ENCODE measurements at regions not wholly inside any gene's neighbourhood (a gene's known extent, or its start where the extent isn't known, plus 50 kb on each side); places are given as distances from the start of the nearest gene placed in this dataset.

GRCh38 chr1:234980291-234980644 lies 148.4 kb downstream of the TOMM20 start:
- Histone ChIP-seq H3K36me3 (ENCODE audit: control insufficient read depth in 4 of 4, insufficient read depth in 4 of 4, low read length in 3 of 4) (no peaks in the 10 kb centered on the region), H3K27ac (ENCODE audit: insufficient read depth in 1 of 2, low read depth in 1 of 2, low read length in 2 of 2, poor library complexity in 1 of 2, severe bottlenecking in 2 of 2) (peak overlapping the region; percentile 94 to 98), H3K9me3 (ENCODE audit: control extremely low read depth in 1 of 5, control insufficient read depth in 4 of 5, insufficient read depth in 2 of 5, low read depth in 1 of 5, low read length in 4 of 5) (peaks cover 0 to 2% (median 0%) of the 10 kb centered on the region in 5 experiments), H3K27me3 (replicated peaks in 2 of 5; ENCODE audit: control insufficient read depth in 4 of 5, insufficient read depth in 5 of 5, low read length in 4 of 5) (no peaks in the 10 kb centered on the region), H3K4me3 (ENCODE audit: control insufficient read depth in 1 of 7, extremely low read depth in 1 of 7, insufficient read depth in 4 of 7, low read depth in 2 of 7, low read length in 6 of 7) (peak overlapping the region in 4 of 7 experiments; percentile 1 to 52 (median 26)), H3K4me1 (ENCODE audit: control extremely low read depth in 1 of 4, control insufficient read depth in 4 of 4, insufficient read depth in 4 of 4, low read length in 3 of 4) (peaks cover 47 to 96% (median 82%) of the 10 kb centered on the region in 4 experiments)
- ChIA-PET POLR2A (interaction anchor here (0.7 to 4.1 kb wide), 14 partner anchors 9 to 370 kb away, joined by 3 to 27 read pairs (median 4); partner anchors contain the start of gene IRF2BP2), CTCF (interaction anchor here (0.8 to 8.2 kb wide), 19 partner anchors 8 to 481 kb away, joined by 3 to 69 read pairs (median 4); no protein-coding TSS in a partner anchor)
- peak in 2 of 3 donors; percentile 61 to 85 for DNase-seq
- 66% methylated on average over 4 of the region's 6 CpGs for WGBS (ENCODE audit: insufficient coverage)

GRCh38 chr1:234979296-234980279 lies 149.0 kb downstream of the TOMM20 start:
- Histone ChIP-seq H3K4me1 (ENCODE audit: control extremely low read depth in 1 of 4, control insufficient read depth in 4 of 4, insufficient read depth in 4 of 4, low read length in 3 of 4) (peaks cover 45 to 96% (median 82%) of the 10 kb centered on the region in 4 experiments), H3K36me3 (ENCODE audit: control insufficient read depth in 4 of 4, insufficient read depth in 4 of 4, low read length in 3 of 4) (no peaks in the 10 kb centered on the region), H3K27me3 (replicated peaks in 2 of 5; ENCODE audit: control insufficient read depth in 4 of 5, insufficient read depth in 5 of 5, low read length in 4 of 5) (no peaks in the 10 kb centered on the region), H3K27ac (ENCODE audit: insufficient read depth in 1 of 2, low read depth in 1 of 2, low read length in 2 of 2, poor library complexity in 1 of 2, severe bottlenecking in 2 of 2) (peak overlapping the region; percentile 94 to 98), H3K9me3 (ENCODE audit: control extremely low read depth in 1 of 5, control insufficient read depth in 4 of 5, insufficient read depth in 2 of 5, low read depth in 1 of 5, low read length in 4 of 5) (peaks cover 0 to 2% (median 0%) of the 10 kb centered on the region in 5 experiments), H3K4me3 (ENCODE audit: control insufficient read depth in 1 of 7, extremely low read depth in 1 of 7, insufficient read depth in 4 of 7, low read depth in 2 of 7, low read length in 6 of 7) (peak overlapping the region in 3 of 7 experiments; percentile 11 to 52 (median 40))
- ChIA-PET CTCF (interaction anchor here (0.6 to 8.2 kb wide), 27 partner anchors 7 to 480 kb away, joined by 3 to 69 read pairs (median 3); no protein-coding TSS in a partner anchor), POLR2A (interaction anchor here (0.5 to 4.1 kb wide), 14 partner anchors 8 to 546 kb away, joined by 3 to 27 read pairs (median 3); partner anchors contain the start of gene IRF2BP2)
- 55% methylated on average over 10 of the region's 15 CpGs for WGBS (ENCODE audit: insufficient coverage)
- peak in 1 of 3 donors; percentile 53 for DNase-seq

GRCh38 chr1:234978397-234979295 lies 150.0 kb downstream of the TOMM20 start:
- Histone ChIP-seq H3K4me1 (ENCODE audit: control extremely low read depth in 1 of 4, control insufficient read depth in 4 of 4, insufficient read depth in 4 of 4, low read length in 3 of 4) (peaks cover 42 to 97% (median 83%) of the 10 kb centered on the region in 4 experiments), H3K4me3 (ENCODE audit: control insufficient read depth in 1 of 7, extremely low read depth in 1 of 7, insufficient read depth in 4 of 7, low read depth in 2 of 7, low read length in 6 of 7) (peak overlapping the region in 2 of 7 experiments; percentile 8 to 41), H3K27ac (ENCODE audit: insufficient read depth in 1 of 2, low read depth in 1 of 2, low read length in 2 of 2, poor library complexity in 1 of 2, severe bottlenecking in 2 of 2) (peak overlapping the region; percentile 94 to 98), H3K27me3 (replicated peaks in 2 of 5; ENCODE audit: control insufficient read depth in 4 of 5, insufficient read depth in 5 of 5, low read length in 4 of 5) (no peaks in the 10 kb centered on the region), H3K36me3 (ENCODE audit: control insufficient read depth in 4 of 4, insufficient read depth in 4 of 4, low read length in 3 of 4) (no peaks in the 10 kb centered on the region), H3K9me3 (ENCODE audit: control extremely low read depth in 1 of 5, control insufficient read depth in 4 of 5, insufficient read depth in 2 of 5, low read depth in 1 of 5, low read length in 4 of 5) (peaks cover 0 to 2% (median 0%) of the 10 kb centered on the region in 5 experiments)
- peak in 2 of 3 donors; percentile 85 to 87 for DNase-seq
- 45% methylated on average over 5 of the region's 14 CpGs for WGBS (ENCODE audit: insufficient coverage)
- CTCF ChIA-PET = interaction anchor here (0.6 to 8.2 kb wide), 21 partner anchors 8 to 479 kb away, joined by 3 to 69 read pairs (median 5); no protein-coding TSS in a partner anchor
- POLR2A ChIA-PET = interaction anchor here (0.5 to 4.1 kb wide), 6 partner anchors 9 to 545 kb away, joined by 3 to 24 read pairs (median 3); no protein-coding TSS in a partner anchor

GRCh38 chr1:234977875-234978396 lies 150.7 kb downstream of the TOMM20 start:
- peaks cover 0 to 2% (median 0%) of the 10 kb centered on the region in 5 experiments for H3K9me3 ChIP-seq (ENCODE audit: control extremely low read depth in 1 of 5, control insufficient read depth in 4 of 5, insufficient read depth in 2 of 5, low read depth in 1 of 5, low read length in 4 of 5)
- DNase-seq = no peak
- H3K4me3 ChIP-seq (ENCODE audit: control insufficient read depth in 1 of 7, extremely low read depth in 1 of 7, insufficient read depth in 4 of 7, low read depth in 2 of 7, low read length in 6 of 7) = peak overlapping the region in 2 of 7 experiments; percentile 8 to 41
- H3K27me3 ChIP-seq (replicated peaks in 2 of 5; ENCODE audit: control insufficient read depth in 4 of 5, insufficient read depth in 5 of 5, low read length in 4 of 5) = no peaks in the 10 kb centered on the region
- peaks cover 42 to 98% (median 82%) of the 10 kb centered on the region in 4 experiments for H3K4me1 ChIP-seq (ENCODE audit: control extremely low read depth in 1 of 4, control insufficient read depth in 4 of 4, insufficient read depth in 4 of 4, low read length in 3 of 4)
- CTCF ChIA-PET = interaction anchor here (0.7 to 8.2 kb wide), 13 partner anchors 8 to 366 kb away, joined by 3 to 69 read pairs (median 5); no protein-coding TSS in a partner anchor
- H3K36me3 ChIP-seq (ENCODE audit: control insufficient read depth in 4 of 4, insufficient read depth in 4 of 4, low read length in 3 of 4) = no peaks in the 10 kb centered on the region
- POLR2A ChIA-PET = interaction anchor here (1.4 to 4.1 kb wide), 2 partner anchors 14 to 19 kb away, joined by 6 to 24 read pairs; no protein-coding TSS in a partner anchor
- peak overlapping the region; percentile 7 to 98 for H3K27ac ChIP-seq (ENCODE audit: insufficient read depth in 1 of 2, low read depth in 1 of 2, low read length in 2 of 2, poor library complexity in 1 of 2, severe bottlenecking in 2 of 2)
- 73% methylated on average over 5 of the region's 7 CpGs for WGBS (ENCODE audit: insufficient coverage)

- CTCF ChIA-PET = interaction anchor here (0.7 to 8.2 kb wide), 9 partner anchors 12 to 478 kb away, joined by 3 to 69 read pairs (median 3); no protein-coding TSS in a partner anchor
These were observed 151.6 kb downstream of the TOMM20 start for GRCh38 chr1:234976861-234977680.

More at GRCh38 chr1:234976861-234977680, 151.6 kb downstream of the TOMM20 start:
- peaks cover 0 to 2% (median 0%) of the 10 kb centered on the region in 5 experiments for H3K9me3 ChIP-seq (ENCODE audit: control extremely low read depth in 1 of 5, control insufficient read depth in 4 of 5, insufficient read depth in 2 of 5, low read depth in 1 of 5, low read length in 4 of 5)
- no peak overlapping the region for H3K4me3 ChIP-seq (ENCODE audit: control insufficient read depth in 1 of 7, extremely low read depth in 1 of 7, insufficient read depth in 4 of 7, low read depth in 2 of 7, low read length in 6 of 7)
- no peaks in the 10 kb centered on the region for H3K36me3 ChIP-seq (ENCODE audit: control insufficient read depth in 4 of 4, insufficient read depth in 4 of 4, low read length in 3 of 4)
- peak overlapping the region in 1 of 2 experiments; percentile 55 for H3K27ac ChIP-seq (ENCODE audit: insufficient read depth in 1 of 2, low read depth in 1 of 2, low read length in 2 of 2, poor library complexity in 1 of 2, severe bottlenecking in 2 of 2)
- POLR2A ChIA-PET = interaction anchor here (0.8 to 4.1 kb wide), 3 partner anchors 14 to 100 kb away, joined by 3 to 24 read pairs (median 3); no protein-coding TSS in a partner anchor
- WGBS (ENCODE audit: insufficient coverage) = 87% methylated on average over 9 of the region's 15 CpGs
- H3K27me3 ChIP-seq (replicated peaks in 2 of 5; ENCODE audit: control insufficient read depth in 4 of 5, insufficient read depth in 5 of 5, low read length in 4 of 5) = no peaks in the 10 kb centered on the region
- peaks cover 39 to 96% (median 79%) of the 10 kb centered on the region in 4 experiments for H3K4me1 ChIP-seq (ENCODE audit: control extremely low read depth in 1 of 4, control insufficient read depth in 4 of 4, insufficient read depth in 4 of 4, low read length in 3 of 4)
- no peak for DNase-seq
